EL (cell line): ENCODE measurements at regions not wholly inside any gene's neighbourhood (a gene's known extent, or its start where the extent isn't known, plus 50 kb on each side); places are given as distances from the start of the nearest gene placed in this dataset.
"Not testable (repeated sequence)": the region's sequence is repeated elsewhere in the genome, so short reads cannot be mapped to it uniquely, and the experiment has no call there.

Experiments
- DNase-seq: peaks from one replicate; pipeline ENCODE4 v3.0.0-alpha.2; 2016

GRCh38 chr18:38786906-38787305 lies 1221.3 kb upstream of the CELF4 start:
- DNase-seq, result no peak

DNA sequence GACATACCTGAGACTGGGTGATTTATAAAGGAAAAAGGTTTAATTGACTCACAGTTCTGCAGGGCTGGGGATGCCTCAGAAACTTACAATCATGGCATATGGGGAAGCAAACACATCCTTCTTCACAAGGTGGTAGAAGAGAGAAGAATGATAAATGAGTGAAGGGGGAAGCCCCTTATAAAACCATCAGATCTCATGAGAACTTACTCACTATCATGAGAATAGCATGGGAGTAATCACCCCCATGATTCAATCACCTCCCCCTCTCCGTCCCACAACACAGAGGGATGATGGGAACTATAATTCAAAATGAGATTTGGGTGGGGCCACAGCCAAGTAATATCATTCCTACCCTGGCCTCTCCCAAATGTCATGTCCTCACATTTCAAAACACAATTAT lies 1206.0 kb upstream of the CELF4 start:
- not testable (repeated sequence) for DNase-seq

- DNase-seq, result no peak
These were observed 1202.9 kb upstream of the CELF4 start for GRCh38 chr18:38768504-38768903.

DNA sequence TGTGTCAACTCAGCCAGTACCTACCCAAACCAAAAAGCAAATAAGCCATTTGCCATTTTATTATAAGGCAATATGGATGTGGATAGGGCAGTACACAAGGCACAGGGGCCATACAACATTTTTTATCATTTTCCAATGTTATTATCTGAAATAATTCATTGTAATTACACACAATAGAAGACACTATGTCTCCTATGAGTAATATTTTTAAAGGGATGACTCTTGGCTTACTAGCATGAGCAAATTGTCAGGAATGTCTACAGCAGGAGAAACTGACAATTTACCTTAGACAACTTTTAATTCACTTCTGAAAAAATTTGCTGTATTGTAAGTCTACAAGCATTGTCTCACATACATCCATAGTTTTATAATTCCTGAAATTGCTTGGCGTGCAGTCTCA lies 1193.9 kb upstream of the CELF4 start:
- no peak for DNase-seq

DNA sequence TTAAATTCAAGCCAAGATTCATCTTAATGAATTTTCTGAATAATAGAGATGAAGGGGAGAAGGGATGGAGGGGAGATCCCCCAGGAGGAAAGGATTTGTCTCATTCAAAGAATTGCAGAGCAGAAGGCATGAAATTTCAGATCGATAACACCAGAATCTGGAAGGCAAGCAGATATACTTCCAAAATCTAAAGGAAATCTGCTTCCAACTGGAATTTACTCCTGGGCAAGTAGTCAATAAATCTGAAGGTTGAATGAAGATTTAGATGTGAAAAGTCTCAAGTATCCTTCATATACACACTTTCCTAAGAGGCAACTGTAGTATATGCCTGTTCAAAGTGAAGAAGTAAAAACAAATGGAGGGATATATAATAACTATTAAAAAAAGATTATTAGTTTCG lies 1190.8 kb upstream of the CELF4 start:
- DNase-seq, result no peak

GRCh38 chr18:38752430-38752829 lies 1186.8 kb upstream of the CELF4 start:
- no peak for DNase-seq

GRCh38 chr18:38751898-38752297 lies 1186.3 kb upstream of the CELF4 start:
- DNase-seq, result no peak

DNA sequence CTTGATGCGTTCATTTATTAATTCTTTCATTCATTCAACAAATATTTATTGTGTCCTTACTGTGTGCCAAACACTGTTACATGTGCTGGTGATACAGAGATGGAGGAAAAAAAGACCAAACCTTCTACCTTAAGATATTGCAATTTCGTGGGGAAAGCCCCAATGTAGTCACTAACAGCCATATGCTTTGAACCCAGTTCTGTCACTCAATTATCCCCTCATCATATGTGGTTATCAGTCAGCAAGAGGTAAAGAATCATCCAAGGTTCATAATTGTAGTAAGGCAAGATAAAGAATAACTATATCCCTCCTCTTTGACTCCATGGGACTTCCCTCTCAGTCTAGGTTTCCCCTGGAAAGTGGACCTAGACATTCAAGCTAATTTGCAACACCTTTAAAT lies 1185.6 kb upstream of the CELF4 start:
- DNase-seq, result no peak

DNA sequence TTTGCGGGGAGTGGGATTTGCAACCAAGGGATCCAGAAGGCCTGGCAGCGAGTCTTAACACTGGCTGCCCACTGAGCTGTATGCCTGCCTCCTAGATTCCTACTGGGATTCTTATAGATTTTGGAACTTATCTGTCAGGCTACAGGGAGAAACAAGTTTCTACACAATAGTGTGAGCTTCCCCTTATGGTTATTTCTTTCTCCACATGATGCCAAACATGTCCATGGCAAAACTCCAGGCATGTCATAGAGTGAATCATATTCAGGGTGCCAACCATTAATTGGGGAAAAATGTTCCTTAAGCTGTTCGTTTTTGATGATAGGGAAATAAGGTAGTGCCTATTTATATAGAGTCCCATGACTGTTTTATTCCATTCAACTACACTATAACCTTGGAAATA lies 1185.2 kb upstream of the CELF4 start:
- no peak for DNase-seq

DNA sequence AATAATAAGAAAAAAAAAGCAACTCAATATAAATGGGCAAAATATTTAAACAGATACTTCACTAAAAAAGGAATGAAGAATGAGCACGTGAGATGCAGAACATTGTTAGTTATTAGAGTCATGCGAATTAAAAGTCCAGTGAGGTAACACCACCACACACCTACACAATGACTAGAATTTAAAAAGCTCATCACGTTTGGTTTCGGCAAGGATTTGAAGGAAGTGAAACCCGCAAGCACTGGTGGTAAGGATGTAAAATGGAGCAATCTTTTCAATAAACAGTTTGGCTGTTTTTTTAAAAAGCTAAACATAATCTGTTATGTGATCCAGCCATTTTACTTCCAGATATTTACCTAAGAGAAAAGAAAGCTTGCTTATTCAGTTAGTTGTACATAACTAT lies 1181.6 kb upstream of the CELF4 start:
- no peak for DNase-seq

GRCh38 chr18:38720181-38720580 lies 1154.6 kb upstream of the CELF4 start:
- not testable (repeated sequence) for DNase-seq

DNA sequence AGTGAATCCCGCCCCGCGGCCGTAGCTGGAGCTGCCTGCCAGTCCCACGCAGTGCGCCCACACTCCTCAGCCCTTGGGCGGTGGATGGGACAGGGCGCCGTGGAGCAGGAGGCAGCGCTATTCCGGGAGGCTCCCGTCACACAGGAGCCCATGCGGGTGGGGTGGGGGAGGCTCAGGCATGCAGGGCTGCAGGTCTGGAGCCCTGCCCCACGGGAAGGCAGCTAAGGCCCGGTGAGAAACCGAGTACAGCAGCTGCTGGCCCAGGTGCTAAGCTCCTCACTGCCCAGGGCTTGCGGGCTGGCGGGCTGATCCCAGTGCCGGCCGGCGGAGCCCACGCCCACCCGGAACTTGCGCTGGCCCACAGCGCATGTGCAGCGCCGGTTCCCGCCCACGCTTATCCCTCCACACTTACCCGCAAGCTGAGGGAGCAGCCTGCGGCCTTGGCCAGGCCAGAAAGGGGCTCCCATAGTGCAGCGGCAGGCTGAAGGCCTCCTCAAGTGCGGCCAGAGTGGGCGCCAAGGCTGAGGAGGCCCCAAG lies 1152.8 kb upstream of the CELF4 start:
- no peak for DNase-seq

- DNase-seq, result no peak
These were observed 1143.5 kb upstream of the CELF4 start for GRCh38 chr18:38709122-38709521.

DNA sequence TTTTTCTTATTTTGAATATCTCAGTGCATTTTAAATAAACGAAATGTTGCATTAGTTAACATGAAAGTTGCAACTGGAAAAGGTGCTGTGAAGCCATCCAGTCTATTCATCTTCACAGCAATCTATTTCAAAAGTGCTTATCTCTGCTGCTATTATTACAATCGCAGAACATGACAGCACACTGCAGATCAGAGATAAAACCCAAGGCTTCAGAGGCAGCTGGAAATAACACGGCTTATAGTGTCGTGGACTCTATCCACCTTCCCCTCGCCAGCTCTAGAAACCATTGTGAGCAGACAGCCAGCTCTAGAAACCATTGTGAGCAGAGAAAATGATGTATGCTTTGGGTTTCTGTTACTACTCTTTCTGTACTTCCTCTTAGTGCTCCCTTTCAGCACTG lies 1140.8 kb upstream of the CELF4 start:
- no peak for DNase-seq

GRCh38 chr18:38698088-38698487 lies 1132.5 kb upstream of the CELF4 start:
- no peak for DNase-seq

GRCh38 chr18:38695559-38696280 lies 1130.1 kb upstream of the CELF4 start:
- DNase-seq, result no peak

GRCh38 chr18:38693104-38693503 lies 1127.5 kb upstream of the CELF4 start:
- DNase-seq, result no peak

DNA sequence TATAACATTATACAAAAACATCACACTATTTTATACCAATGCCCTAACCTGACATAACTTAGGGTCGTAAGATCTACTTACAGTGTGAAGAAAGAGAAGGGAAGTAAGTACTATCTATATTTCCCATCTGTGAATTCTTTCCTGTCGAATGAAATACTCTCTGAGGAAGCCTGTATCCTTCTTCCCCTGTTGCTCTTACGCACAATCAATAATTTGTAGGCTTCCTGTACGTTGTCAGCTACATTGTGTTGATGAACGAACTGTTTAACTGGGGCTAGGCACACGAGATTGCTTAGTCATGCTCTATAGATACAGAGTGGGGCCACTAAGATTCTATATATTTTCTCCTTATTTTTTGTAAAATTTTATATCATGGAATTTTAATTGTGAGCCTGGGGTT lies 1125.0 kb upstream of the CELF4 start:
- no peak for DNase-seq

- no peak for DNase-seq
These were observed 1122.8 kb upstream of the CELF4 start for GRCh38 chr18:38688416-38688815.

DNA sequence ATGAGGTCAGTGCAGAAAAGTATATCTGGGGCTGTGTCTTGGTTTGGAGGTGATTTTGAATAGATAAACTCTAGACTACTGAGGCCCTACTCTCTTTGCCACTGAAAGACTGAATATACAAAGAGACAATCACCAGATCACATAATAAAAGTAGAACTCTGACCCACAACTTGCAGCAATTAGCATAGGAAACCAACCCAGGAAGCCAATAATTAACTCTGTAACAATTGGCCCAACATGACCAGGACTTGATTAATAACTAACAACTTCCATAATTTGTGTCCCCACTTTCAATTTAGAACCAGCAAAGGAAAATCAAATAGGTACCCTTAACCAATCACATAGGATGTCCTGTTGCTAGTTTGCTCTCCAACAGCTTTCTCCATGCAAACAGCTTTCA lies 1104.9 kb upstream of the CELF4 start:
- no peak for DNase-seq

DNA sequence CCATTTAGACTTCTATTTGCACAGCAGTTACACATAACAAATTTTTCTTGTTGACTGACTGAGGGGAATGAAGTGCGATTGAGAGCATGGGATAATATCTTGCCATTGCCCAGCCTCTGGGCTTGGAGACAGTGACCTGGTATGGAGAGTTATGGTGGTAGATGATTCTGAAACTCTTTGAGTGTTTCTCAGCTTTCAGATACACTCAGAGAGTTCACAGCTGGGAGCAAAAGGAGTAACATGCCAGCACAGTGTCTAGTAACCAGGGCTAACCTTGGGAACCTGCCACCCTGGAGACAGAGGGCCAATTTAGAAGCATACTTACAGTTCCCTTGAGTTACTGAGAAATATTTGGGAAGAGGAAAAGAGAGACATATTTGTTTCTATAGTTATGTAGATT lies 1099.3 kb upstream of the CELF4 start:
- DNase-seq, result no peak

GRCh38 chr18:38663682-38664081 lies 1098.1 kb upstream of the CELF4 start:
- DNase-seq, result no peak

- no peak for DNase-seq
These were observed 1097.7 kb upstream of the CELF4 start for GRCh38 chr18:38663270-38663669.

DNA sequence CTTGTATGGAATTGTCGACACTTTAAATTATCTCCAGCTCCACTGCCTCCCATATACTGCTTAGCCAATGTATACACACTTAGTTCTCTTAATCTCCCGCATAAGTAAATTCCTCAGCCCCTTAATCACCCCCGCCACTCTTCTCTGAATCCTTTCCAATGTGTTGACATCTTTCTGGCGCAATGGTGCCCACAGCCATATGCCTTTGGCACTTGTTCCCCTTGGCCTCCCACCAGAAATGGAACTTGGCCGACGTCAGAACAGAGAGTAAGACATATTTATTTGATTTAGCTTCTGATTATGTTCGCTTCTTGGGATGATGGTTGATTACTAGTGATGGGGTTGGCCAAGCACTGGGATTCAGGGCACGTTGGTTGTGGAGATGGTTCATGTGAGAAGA lies 1089.3 kb upstream of the CELF4 start:
- DNase-seq, result no peak

DNA sequence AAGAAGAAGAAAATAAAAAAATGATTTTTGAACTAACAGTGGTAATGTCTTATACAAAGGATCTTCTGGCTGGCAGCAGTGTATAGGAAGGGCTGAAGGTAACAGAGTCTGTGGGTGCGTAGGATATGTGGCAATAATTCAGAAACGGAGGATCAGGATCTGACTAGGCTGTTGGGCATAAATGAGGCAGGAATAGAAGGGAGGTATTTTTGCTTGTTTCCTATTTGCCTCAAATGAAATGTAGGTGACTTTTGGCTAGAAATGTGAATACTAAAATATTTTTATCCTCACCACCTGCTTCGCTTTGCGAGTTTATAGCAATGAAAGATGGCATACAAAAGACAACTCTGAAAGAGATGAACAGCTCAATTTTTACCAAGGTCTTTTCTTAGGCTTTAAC lies 1086.1 kb upstream of the CELF4 start:
- no peak for DNase-seq
